ENCODE measurements at regions not wholly inside any gene's neighbourhood (a gene's known extent, or its start where the extent isn't known, plus 50 kb on each side); places are given as distances from the start of the nearest gene placed in this dataset.
A peak's percentile ranks its signal among the peaks of the same experiment; 100 is the strongest.
"Not testable (repeated sequence)": the region's sequence is repeated elsewhere in the genome, so short reads cannot be mapped to it uniquely, and the experiment has no call there.

DNA sequence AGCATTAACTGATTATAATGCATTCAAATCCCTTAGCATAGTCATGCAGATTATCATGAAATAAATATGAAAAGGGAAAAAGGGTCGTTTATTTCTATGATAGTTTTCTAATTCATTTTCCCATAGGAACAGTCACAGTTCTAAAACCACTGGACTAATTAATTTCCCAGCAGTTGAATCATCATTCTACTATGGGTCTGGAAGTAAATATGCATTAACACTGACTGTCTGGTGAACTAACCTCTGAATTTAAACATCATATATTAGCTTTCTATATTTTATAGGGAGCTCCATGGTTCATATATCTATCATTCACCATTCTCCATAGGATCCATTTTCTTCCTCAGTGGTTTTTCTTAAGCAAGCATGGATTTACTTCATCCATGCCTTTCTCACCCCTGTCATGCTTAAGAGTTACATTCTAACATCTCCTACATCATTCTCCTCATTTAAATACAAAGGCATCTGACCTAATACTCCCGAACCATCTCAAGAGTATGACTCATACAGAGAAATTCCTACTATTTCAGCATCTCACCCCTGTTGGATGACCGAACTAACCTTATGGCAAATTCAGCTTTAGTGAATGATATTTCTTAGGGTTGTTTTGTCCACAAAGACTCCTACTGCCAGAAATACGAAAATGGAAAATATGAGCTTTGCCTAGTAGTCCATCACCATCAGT lies 198.7 kb upstream of the ADAMTS3 start:
- DNase-seq = no peak

DNA sequence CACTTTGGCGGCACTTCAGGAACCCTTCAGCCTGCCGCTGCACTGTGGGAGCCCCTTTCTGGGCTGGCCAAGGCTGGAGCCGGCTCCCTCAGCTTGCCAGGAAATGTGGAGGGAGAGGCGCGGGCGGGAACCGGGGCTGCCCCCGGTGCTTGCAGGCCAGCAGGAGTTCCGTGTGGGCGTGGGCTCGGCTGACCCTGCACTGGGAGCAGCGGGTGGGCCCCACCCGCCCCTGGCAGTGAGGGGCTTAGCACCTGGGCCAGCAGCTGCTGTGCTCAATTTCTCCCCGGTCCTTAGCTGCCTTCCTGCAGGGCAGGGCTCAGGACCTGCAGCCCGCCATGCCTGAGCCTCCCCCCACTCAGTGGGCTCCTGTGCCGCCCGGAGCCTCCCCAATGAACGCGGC lies 196.8 kb upstream of the ADAMTS3 start:
- DNase-seq = not testable (repeated sequence)

DNA sequence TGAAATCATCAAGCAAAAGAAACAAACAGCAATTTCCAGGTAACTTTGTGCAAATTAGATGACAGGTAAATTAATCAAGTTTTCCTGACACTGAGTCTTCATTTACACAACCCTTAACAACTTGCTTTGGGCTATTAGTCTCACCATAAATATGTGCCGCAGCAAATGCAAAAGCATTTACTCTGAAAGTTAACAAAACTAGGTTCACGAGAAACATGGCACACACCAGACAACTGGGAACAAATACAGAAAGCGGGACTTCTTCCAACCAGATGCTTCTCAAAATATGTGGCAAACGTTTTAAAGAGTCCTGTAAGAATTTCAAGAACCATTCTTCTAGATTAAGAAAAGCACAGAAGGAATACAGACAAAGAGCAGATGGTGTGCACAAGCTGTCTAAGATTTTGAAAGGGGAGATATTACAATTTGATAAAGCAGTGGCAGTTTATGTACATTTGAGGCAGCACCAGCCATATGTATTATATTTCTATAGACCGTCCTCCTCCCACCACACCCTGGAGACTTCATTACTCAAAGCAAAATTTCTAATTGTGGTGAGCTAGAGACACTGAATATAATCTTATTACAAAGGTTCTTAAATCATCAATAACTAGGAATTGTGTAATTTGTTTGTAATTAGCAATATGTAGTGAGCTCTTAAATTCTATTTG lies 192.5 kb upstream of the ADAMTS3 start:
- DNase-seq = no peak

DNA sequence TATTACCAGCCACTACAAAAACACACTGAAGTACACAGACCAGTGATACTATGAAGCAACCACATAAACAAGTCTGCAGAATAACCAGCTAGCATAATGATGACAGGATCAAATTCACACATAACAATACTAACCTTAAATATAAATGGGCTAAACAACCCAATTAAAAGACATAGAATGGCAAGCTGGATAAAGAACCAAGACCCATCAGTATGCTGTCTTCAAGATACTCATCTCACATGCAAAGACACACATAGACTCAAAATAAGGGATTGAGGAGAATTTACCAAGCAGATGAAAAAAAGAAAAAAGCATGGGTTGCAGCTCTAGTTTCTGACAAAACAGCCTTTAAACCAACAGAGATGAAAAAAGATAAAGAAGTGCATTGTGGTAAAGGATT lies 184.4 kb upstream of the ADAMTS3 start:
- DNase-seq = not testable (repeated sequence)

DNA sequence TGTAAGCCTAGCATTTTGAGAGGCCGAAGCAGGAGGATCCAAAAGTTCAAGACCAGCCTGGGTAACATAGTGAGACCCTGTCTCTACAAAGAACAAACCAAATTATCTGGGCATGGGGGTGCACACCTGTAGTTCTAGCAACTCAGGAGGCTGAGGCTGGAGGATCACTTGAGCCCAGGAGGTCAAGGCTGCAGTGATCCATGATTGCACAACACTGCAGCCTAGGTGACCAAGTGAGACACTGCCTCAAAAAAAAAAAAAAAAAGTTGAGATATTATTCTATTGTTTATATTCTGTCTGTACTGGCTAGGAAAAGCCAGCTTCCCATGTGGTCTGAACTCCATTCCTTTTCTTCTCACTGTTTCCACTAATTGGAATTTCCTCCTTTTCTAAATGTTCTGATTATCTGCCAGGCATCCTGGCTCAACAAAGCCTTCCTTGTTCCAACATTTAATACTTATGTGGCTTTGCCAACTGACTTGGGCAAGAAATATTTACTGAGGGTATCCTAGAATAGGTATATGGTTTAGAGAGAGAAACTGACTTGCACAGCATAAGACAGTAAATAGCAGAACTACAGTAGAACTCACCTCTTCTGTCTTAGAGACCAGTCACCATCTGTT lies 175.2 kb upstream of the ADAMTS3 start:
- DNase-seq = no peak

DNA sequence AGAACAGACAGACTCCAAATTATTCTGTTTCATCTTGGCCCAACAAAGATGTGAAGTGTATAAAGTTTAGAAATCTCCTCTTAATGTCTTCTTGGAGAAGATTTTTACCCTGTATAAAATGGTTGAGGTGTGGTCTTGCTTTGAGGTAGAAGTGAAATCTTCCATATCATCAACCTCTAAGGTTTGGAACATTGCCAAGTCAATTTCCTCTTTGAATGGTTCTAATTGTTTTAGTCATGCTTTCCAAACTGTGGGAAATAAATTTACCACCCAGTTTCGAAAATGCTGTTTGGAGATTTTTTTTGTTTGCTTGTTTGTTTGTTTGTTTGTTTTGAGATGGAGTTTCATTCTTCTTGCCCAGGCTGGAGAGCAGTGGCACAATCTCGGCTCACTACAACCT lies 174.1 kb upstream of the ADAMTS3 start:
- no peak for DNase-seq

DNA sequence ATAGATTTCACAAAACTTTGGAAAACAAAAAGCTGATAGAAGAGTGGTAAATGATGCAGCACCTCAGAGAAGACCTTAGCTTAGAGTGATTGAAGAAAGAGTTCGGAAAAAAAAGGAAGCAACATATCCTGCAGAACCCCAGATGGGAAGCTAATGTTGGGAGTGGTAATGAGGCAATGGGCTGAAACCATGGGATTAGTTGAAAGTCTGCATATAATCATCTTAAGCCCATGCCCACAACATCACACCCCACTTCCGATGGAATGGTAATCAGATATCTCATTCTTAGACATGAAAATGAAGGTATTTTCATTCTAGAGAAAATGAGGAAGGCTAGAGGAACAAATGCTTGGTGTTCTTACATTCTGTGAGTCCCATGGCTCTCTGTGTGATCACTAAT lies 146.3 kb upstream of the ADAMTS3 start:
- DNase-seq = no peak

DNA sequence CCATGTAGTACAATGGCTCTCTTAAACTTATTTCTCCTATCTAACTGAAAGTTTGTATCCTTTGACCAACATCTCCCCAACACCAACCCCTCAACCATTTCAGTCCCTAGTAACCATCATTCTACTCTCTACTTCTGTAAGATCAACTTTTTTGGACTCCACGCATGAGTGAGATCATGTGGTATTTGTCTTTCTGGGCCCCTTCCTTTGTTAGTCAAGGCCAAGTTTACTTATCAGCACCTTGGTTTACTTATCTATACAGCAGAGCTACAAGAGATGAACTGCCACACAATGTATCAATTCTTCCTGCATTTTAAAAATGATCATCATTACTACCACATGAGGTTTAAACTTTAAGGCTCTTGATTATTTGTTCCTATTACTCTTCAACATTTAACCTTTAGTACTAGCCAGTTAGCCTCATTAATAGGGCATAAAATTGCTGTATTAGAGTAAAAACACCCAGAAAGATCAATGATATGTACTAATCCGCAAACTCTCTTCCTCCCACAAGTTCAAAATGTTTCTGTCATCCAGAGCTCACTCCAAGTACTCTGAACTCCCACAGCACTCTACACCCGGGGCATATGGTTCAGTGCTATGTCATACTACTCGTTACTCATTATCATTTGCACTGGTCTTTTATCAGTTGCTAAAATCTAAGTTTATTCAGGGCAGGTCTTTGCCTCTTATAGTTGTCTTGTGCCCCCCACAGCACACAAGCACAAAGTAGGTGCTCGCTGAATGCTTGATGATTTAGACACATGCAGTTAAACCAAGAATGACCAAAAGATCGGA lies 145.7 kb upstream of the ADAMTS3 start:
- no peak for DNase-seq

DNA sequence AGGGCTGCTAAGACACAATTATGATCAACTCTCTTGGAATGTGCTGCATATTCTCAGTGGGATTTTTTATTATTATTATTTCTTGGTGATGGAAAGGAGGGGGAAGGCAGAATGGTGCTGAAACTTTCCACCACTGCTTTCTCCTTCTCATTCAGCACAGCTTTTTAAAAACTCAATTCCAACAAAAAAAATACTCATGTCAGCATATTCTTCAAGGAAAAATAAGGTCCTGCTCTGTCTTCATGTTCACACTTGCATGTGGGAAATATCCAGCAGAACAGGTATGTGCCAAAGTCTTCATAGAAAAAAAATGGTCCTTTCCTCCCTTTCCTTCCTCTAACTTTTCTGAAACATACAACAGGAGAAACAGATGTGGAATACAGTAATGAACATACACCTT lies 144.0 kb upstream of the ADAMTS3 start:
- no peak for DNase-seq

DNA sequence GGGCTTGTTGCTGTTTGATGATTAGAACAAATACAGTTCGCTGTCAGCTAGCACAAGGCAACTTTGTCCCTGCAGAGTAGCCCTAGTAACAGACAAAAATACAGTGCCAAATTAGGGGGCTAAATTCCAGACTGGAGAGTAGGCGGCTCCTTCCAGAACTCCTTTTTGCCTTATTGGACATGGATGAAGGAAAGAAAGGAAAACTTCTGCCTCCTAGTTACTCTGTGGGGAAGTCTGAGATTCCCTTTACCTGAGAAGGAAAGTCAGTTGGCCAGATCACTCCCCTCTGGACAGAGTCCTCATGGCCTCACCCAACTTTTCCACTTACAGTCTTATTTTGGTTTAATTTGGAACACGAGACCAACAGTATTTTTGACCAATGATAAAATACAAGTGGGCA lies 140.5 kb upstream of the ADAMTS3 start:
- no peak for DNase-seq

DNA sequence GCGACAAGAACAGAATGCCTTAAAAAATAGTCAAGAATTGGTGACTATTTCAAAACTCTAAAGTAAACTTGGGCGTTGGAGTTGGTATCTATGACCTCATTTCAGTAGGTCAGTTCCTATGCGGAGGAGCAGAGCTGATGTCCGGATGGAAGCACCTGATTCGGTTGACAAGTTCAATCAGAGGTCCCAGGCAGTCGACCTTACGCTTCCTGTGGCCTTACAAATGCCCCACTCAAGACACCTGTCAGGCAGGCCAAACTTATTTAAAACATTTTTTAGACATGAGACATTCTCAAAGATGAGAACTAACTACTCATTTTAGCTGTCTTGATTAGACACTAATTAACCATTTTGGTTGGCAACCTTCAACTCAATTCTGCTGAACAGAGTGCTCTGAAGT lies 137.7 kb upstream of the ADAMTS3 start:
- DNase-seq = no peak

DNA sequence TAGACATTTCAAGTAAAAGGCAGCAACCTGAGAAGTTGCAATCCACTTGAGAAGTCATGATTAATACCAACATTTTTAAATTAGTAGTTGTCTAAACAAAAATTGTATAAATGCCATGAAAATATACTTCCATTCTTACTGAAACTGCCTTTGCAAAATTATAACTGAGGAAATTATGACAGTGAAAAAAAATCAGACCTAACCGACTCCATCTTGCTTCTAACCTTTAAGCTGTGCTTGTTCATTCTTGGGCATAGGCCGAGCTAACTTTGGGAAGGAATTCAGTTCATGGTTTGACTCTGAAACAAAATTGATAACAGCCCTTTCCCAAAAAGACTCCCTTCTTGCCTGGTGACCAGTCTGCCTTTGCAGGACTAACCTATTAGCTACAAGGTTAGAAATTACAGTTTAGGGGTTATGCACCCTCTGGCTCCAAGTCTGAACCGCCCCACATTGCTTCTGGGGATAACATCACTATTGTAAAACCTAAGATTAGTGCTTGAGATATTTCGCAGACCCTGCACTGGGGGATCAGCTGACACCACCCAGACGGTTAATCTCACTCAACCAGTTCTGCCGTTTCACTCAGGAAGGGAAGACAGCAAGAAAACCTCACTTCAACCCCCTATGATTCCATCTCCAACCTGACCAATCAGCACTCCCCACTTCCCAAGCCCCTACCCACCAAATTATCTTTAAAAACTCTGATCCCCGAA lies 136.1 kb upstream of the ADAMTS3 start:
- DNase-seq = not testable (repeated sequence)

DNA sequence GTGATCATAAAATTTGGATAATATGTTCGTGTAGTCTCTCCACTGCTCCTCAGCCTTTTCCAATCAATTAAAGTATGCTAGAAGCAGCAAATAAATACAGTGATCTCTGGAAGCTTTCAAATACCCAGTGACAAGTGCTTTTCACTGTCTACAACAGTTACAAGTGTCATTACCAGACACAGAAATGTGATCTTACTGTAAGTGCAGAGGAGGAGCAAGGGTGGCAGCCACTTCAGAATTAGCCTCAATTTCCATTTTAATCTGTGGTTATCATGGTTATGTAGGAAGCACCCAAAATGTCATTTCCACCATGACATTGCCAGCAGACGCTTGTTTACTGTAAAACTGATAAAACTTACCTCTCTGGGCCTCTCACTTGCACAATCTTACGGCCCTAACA lies 133.9 kb upstream of the ADAMTS3 start:
- no peak for DNase-seq

DNA sequence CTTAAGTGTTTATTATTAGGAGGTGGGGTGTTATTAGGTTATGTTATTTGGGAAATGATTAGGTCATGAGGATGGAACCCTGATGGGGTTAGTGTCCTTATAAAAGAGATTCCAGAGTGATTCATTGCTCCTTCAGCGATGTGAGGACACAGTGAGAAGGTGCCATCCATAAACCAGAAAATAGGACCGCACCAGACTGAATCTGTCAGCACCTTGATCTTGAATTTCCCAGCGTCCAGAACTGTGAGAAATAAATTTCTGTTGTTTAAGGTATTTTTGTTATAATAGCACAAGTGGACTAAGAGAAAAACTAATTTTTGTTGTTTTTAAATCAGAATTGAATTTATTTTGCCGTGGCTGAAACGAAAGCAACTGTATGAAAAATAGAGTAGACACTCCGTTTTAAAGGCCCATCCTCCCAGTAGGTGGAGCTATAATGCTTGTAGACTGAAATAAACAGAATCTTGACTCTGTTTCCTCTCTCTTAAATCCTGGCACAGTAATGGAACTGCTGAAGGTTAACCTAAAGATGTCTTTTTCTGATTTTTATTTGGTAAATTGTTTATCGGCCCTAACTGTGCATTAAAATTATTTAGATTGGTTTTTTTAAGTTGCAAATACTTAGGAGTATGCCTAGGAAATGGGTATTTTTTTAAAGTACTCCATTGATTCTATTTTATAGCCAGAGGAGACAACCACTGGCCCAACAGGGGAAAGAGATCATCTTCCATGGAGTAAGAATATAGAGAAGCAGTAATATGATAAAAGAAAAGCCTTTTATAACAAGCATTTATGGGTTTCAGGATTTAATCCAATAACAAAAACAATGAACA lies 133.2 kb upstream of the ADAMTS3 start:
- peak; percentile 38 for DNase-seq

DNA sequence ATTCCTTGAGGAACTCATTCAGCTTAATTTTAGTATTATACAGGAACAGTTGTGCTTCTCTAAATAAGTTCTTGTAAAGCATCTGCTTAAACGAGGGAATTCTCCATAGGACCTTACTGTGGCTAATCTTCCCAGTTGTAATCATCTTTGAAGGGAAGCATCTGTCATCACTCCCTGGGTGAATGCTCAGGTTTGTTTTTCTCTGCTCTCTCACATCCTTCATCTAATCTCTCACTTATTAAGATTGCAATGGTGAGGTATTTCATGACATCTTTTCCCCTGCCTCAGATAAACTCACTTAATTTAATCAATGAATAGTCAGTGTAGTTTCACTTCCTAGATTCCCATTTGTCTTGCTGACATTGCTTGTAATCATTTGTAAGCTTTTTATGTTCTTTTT lies 121.8 kb upstream of the ADAMTS3 start:
- no peak for DNase-seq

DNA sequence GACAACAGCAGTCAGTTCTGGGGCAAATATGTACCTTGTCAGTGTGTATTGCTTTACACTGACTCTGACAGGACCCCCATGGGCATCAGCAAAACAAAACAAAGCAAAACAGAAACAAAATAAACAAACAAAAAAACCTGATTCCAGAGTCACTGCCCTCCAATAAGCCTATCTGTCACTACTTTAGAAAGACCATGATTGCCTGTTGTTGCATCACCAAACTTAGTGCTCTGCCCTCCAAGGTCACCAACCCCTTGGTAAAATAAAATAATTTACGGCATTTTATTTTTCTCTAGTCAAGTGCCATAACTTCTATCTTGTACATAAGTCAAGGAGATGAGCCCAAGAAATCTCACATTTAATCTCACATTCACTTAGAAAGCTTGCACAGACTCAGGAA lies 120.9 kb upstream of the ADAMTS3 start:
- no peak for DNase-seq

DNA sequence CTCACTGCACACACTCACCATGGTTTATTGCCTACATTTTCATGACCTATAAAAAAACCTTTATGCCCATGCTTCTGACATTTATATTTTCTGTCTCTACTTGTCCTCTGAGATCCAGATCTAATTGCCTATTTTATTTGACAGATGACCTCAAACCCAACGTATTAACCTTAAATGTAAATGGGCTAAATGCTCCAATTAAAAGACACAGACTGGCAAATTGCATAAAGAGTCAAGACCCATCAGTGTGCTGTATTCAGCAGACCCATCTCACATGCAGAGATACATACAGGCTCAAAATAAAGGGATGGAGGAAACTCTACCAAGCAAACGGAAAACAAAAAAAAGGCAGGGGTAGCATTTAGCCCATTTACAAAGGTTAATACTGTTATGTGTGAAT lies 117.4 kb upstream of the ADAMTS3 start:
- DNase-seq = not testable (repeated sequence)

DNA sequence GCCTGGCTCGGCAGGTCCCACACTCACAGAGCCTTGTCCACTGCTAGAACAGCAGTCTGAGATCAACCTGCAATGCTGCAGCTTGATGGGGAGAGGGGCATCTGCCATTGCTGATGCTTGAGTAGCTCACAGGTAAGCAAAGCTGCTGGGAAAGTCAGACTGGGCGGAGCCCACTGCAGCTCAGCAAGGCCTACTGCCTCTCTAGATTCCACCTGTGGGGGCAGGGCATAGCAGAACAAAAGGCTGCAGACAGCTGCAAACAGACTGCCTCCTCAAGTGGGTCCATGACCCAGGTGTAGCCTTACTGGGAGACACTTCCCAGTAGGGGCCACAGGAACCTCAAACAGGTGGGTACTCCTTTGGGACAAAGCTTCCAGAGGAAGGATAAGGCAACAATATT lies 110.6 kb upstream of the ADAMTS3 start:
- DNase-seq = no peak

DNA sequence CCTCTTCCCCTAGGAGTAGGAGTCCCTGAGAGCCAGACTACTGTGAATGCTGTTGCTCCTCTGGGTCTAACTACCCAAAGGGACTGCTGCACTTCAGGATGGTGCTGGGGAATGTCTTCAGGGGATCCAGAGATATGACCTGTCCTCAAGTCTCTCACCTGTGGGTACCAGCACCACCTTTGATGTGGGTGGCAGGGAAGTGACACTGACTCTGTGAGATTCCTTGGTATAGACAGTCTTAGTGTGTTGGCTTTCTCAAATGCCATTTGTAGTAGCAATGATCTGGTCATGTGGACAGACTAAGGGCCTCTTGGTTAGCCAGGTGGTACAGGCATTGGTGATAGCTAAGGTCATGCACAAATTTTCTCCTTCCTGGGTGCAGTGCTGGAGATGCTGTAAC lies 108.9 kb upstream of the ADAMTS3 start:
- DNase-seq = no peak

DNA sequence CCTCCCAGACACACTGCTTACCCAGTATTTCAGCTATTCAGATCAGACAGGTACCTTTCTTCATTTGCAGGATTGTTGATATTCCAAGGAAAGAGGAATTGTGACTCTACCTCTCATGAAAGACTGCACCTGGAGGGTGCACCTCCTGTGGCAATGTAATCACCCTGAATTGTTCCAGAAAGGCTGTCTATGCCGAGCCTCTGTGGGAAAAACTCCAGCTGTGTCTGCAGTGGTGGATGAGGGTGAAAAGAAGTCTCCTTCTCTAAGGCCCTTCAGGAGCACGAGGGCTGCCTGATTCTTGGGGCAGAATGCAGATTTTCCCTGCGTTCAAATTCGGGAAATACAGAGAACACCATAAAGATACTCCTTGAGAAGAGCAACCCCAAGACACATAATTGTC lies 108.2 kb upstream of the ADAMTS3 start:
- DNase-seq = no peak

DNA sequence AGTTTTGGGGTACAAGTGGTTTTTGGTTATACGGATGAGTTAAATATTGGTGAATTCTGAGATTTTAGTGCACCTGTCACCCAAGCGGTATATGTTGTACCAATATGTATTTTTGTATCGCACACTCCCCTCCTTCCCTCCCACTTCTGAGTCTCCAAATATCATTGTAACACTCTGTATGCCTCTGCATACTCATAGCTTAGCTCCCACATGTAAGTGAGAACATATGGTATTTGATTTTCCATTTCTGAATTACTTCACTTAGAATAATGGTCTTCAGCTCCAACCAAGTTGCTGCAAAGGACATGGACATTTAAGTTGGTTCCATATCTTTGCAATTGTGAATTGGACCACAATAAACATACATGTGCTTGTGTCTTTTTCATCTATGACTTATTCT lies 103.0 kb upstream of the ADAMTS3 start:
- no peak for DNase-seq

DNA sequence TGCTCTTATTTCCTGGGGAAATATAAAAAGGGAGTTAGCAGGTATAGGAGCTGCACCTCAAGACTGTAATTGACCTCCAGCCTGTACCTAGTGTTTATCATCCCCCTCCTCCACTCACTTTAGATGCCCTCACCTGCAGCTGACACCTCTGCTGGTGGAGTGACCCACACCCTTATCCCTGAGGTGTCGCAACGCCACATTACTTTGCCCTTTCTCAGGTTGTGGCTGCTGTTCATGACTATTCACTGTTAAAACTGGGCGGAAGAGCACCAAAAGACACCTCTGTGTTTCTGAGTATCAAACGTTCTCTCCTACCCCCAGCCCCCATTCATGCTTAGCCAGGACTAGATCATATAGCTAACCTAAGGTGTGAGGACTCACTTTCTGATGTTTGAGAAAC lies 101.5 kb upstream of the ADAMTS3 start:
- DNase-seq = no peak

All from stimulated activated CD4-positive, alpha-beta T cell treated with anti-CD3 and anti-CD28 coated beads, Interleukin-4, amount 100 ng/mL, for 24 hours (primary cell).